ENCODE measurements at regions not wholly inside any gene's neighbourhood (a gene's known extent, or its start where the extent isn't known, plus 50 kb on each side); places are given as distances from the start of the nearest gene placed in this dataset.

GRCh38 chr7:96861-97260 is 95.5 kb upstream of the FAM20C start:
- H3K9ac ChIP-seq (ENCODE audit: low read depth, low read length, poor library complexity), result no peak overlapping the region
- peaks cover 0 to 18% (median 2%) of the 10 kb centered on the region in 3 experiments for H3K27me3 ChIP-seq (ENCODE audit: control insufficient read depth in 3 of 3, insufficient read depth in 3 of 3, low read depth in 1 of 3, low read length in 3 of 3)
- no peak overlapping the region for H3K4ac ChIP-seq (ENCODE audit: low read length)
- H4K91ac ChIP-seq (ENCODE audit: low read depth, low read length, poor library complexity), result no peak overlapping the region
- no peak overlapping the region for H2BK120ac ChIP-seq (ENCODE audit: low read depth, low read length)
- H3K23ac ChIP-seq (ENCODE audit: low read depth, low read length, poor library complexity), result no peak overlapping the region
- H3K4me2 ChIP-seq (ENCODE audit: insufficient read depth, low read length, poor library complexity, severe bottlenecking), result no peak overlapping the region
- no peak overlapping the region for H3K4me3 ChIP-seq (ENCODE audit: low read length in 2 of 2)
- no CpG with 5 or more reads among the region's 6 CpGs for WGBS, 2 donors (ENCODE audit: extremely low coverage in 2 of 2, insufficient read length in 2 of 2, insufficient replicate concordance in 1 of 2)
- H2AFZ ChIP-seq (ENCODE audit: low read length), result no peak overlapping the region
- H2BK5ac ChIP-seq (ENCODE audit: low read length), result no peak overlapping the region
- peaks cover 0 to 10% of the 10 kb centered on the region in 2 donors for H3K4me1 ChIP-seq (ENCODE audit: control insufficient read depth in 2 of 2, insufficient read depth in 1 of 2, low read depth in 1 of 2, low read length in 2 of 2)
- no peak overlapping the region for H3K27ac ChIP-seq (replicated peaks; ENCODE audit: low read length)
- H2BK12ac ChIP-seq (ENCODE audit: low read length), result no peak overlapping the region
- no peaks in the 10 kb centered on the region for H3K79me1 ChIP-seq (ENCODE audit: low read depth, low read length)
- no peaks in the 10 kb centered on the region for H3K36me3 ChIP-seq (replicated peaks in 1 of 2; ENCODE audit: control insufficient read depth in 2 of 2, insufficient read depth in 2 of 2, low read length in 2 of 2)
- DNase-seq (ENCODE audit: low spot score), result no peak
- no peak overlapping the region for H2AK5ac ChIP-seq (ENCODE audit: low read depth, low read length)
- no peak overlapping the region for H3K14ac ChIP-seq (ENCODE audit: low read length)
- no peak overlapping the region for H4K8ac ChIP-seq (ENCODE audit: low read depth, low read length)
- peaks cover 0 to 9% of the 10 kb centered on the region in 2 donors for H3K9me3 ChIP-seq (replicated peaks in 1 of 2; ENCODE audit: control insufficient read depth in 2 of 2, insufficient read depth in 1 of 2, low read depth in 1 of 2, low read length in 2 of 2)
- H2BK15ac ChIP-seq (ENCODE audit: low read length), result no peak overlapping the region
- no peak overlapping the region for H3K18ac ChIP-seq (ENCODE audit: low read length)

- Histone ChIP-seq H3K27me3 (ENCODE audit: control insufficient read depth in 3 of 3, insufficient read depth in 3 of 3, low read depth in 1 of 3, low read length in 3 of 3) (peaks cover 0 to 16% (median 2%) of the 10 kb centered on the region in 3 experiments), H2BK12ac (ENCODE audit: low read length) (no peak overlapping the region), H3K79me1 (ENCODE audit: low read depth, low read length) (no peaks in the 10 kb centered on the region), H2AFZ (ENCODE audit: low read length) (no peak overlapping the region), H3K36me3 (replicated peaks in 1 of 2; ENCODE audit: control insufficient read depth in 2 of 2, insufficient read depth in 2 of 2, low read length in 2 of 2) (no peaks in the 10 kb centered on the region), H3K27ac (replicated peaks; ENCODE audit: low read length) (no peak overlapping the region), H3K18ac (ENCODE audit: low read length) (no peak overlapping the region), H3K9ac (ENCODE audit: low read depth, low read length, poor library complexity) (no peak overlapping the region), H3K23ac (ENCODE audit: low read depth, low read length, poor library complexity) (no peak overlapping the region), H2AK5ac (ENCODE audit: low read depth, low read length) (no peak overlapping the region), H2BK5ac (ENCODE audit: low read length) (no peak overlapping the region), H3K4me3 (ENCODE audit: low read length in 2 of 2) (no peak overlapping the region), H3K14ac (ENCODE audit: low read length) (no peak overlapping the region), H4K91ac (ENCODE audit: low read depth, low read length, poor library complexity) (no peak overlapping the region), H4K8ac (ENCODE audit: low read depth, low read length) (no peak overlapping the region), H2BK15ac (ENCODE audit: low read length) (no peak overlapping the region), H3K4ac (ENCODE audit: low read length) (no peak overlapping the region), H2BK120ac (ENCODE audit: low read depth, low read length) (no peak overlapping the region), H3K4me2 (ENCODE audit: insufficient read depth, low read length, poor library complexity, severe bottlenecking) (no peak overlapping the region), H3K9me3 (replicated peaks in 1 of 2; ENCODE audit: control insufficient read depth in 2 of 2, insufficient read depth in 1 of 2, low read depth in 1 of 2, low read length in 2 of 2) (peaks cover 0 to 9% of the 10 kb centered on the region in 2 donors), H3K4me1 (ENCODE audit: control insufficient read depth in 2 of 2, insufficient read depth in 1 of 2, low read depth in 1 of 2, low read length in 2 of 2) (peaks cover 0 to 9% of the 10 kb centered on the region in 2 donors)
- no peak for DNase-seq (ENCODE audit: low spot score)
- no CpG with 5 or more reads among the region's 3 CpGs for WGBS, 2 donors (ENCODE audit: extremely low coverage in 2 of 2, insufficient read length in 2 of 2, insufficient replicate concordance in 1 of 2)
Measured at GRCh38 chr7:97310-97841, 95.0 kb upstream of the FAM20C start.

- H3K79me1 ChIP-seq (ENCODE audit: low read depth, low read length), result no peaks in the 10 kb centered on the region
- H2BK15ac ChIP-seq (ENCODE audit: low read length), result no peak overlapping the region
- no peak overlapping the region for H2BK120ac ChIP-seq (ENCODE audit: low read depth, low read length)
- H2BK12ac ChIP-seq (ENCODE audit: low read length), result no peak overlapping the region
- H3K4me3 ChIP-seq (ENCODE audit: low read length in 2 of 2), result no peak overlapping the region
- no peak overlapping the region for H2AFZ ChIP-seq (ENCODE audit: low read length)
- H3K23ac ChIP-seq (ENCODE audit: low read depth, low read length, poor library complexity), result no peak overlapping the region
- no peak overlapping the region for H3K27ac ChIP-seq (replicated peaks; ENCODE audit: low read length)
- H3K9ac ChIP-seq (ENCODE audit: low read depth, low read length, poor library complexity), result no peak overlapping the region
- no peak overlapping the region for H2AK5ac ChIP-seq (ENCODE audit: low read depth, low read length)
- H3K4ac ChIP-seq (ENCODE audit: low read length), result no peak overlapping the region
- peak overlapping the region; percentile 68 for H3K18ac ChIP-seq (ENCODE audit: low read length)
- H3K27me3 ChIP-seq (ENCODE audit: control insufficient read depth in 3 of 3, insufficient read depth in 3 of 3, low read depth in 1 of 3, low read length in 3 of 3), result peaks cover 0 to 4% (median 0%) of the 10 kb centered on the region in 3 experiments
- no peak overlapping the region for H2BK5ac ChIP-seq (ENCODE audit: low read length)
- H4K91ac ChIP-seq (ENCODE audit: low read depth, low read length, poor library complexity), result no peak overlapping the region
- no CpG with 5 or more reads among the region's 10 CpGs for WGBS, 2 donors (ENCODE audit: extremely low coverage in 2 of 2, insufficient read length in 2 of 2, insufficient replicate concordance in 1 of 2)
- DNase-seq (ENCODE audit: low spot score), result no peak
- H3K36me3 ChIP-seq (replicated peaks in 1 of 2; ENCODE audit: control insufficient read depth in 2 of 2, insufficient read depth in 2 of 2, low read length in 2 of 2), result no peaks in the 10 kb centered on the region
- H3K14ac ChIP-seq (ENCODE audit: low read length), result no peak overlapping the region
- H4K8ac ChIP-seq (ENCODE audit: low read depth, low read length), result no peak overlapping the region
- peaks cover 0 to 3% of the 10 kb centered on the region in 2 donors for H3K4me1 ChIP-seq (ENCODE audit: control insufficient read depth in 2 of 2, insufficient read depth in 1 of 2, low read depth in 1 of 2, low read length in 2 of 2)
- H3K4me2 ChIP-seq (ENCODE audit: insufficient read depth, low read length, poor library complexity, severe bottlenecking), result no peak overlapping the region
- H3K9me3 ChIP-seq (replicated peaks in 1 of 2; ENCODE audit: control insufficient read depth in 2 of 2, insufficient read depth in 1 of 2, low read depth in 1 of 2, low read length in 2 of 2), result no peaks in the 10 kb centered on the region
Measured at GRCh38 chr7:101146-102046, 91.0 kb upstream of the FAM20C start.

GRCh38 chr7:102047-102711 is 90.2 kb upstream of the FAM20C start:
- no peaks in the 10 kb centered on the region for H3K36me3 ChIP-seq (replicated peaks in 1 of 2; ENCODE audit: control insufficient read depth in 2 of 2, insufficient read depth in 2 of 2, low read length in 2 of 2)
- H3K18ac ChIP-seq (ENCODE audit: low read length), result no peak overlapping the region
- H2AFZ ChIP-seq (ENCODE audit: low read length), result no peak overlapping the region
- no peak overlapping the region for H3K27ac ChIP-seq (replicated peaks; ENCODE audit: low read length)
- H2BK5ac ChIP-seq (ENCODE audit: low read length), result no peak overlapping the region
- H2BK120ac ChIP-seq (ENCODE audit: low read depth, low read length), result no peak overlapping the region
- H3K4ac ChIP-seq (ENCODE audit: low read length), result no peak overlapping the region
- H3K79me1 ChIP-seq (ENCODE audit: low read depth, low read length), result no peaks in the 10 kb centered on the region
- no peak overlapping the region for H2BK12ac ChIP-seq (ENCODE audit: low read length)
- no peak overlapping the region for H3K14ac ChIP-seq (ENCODE audit: low read length)
- H4K91ac ChIP-seq (ENCODE audit: low read depth, low read length, poor library complexity), result no peak overlapping the region
- H3K4me2 ChIP-seq (ENCODE audit: insufficient read depth, low read length, poor library complexity, severe bottlenecking), result no peak overlapping the region
- peak overlapping the region; percentile 55 for H3K9ac ChIP-seq (ENCODE audit: low read depth, low read length, poor library complexity)
- no peak for DNase-seq (ENCODE audit: low spot score)
- no peak overlapping the region for H2AK5ac ChIP-seq (ENCODE audit: low read depth, low read length)
- WGBS, 2 donors (ENCODE audit: extremely low coverage in 2 of 2, insufficient read length in 2 of 2, insufficient replicate concordance in 1 of 2), result no CpG with 5 or more reads among the region's 13 CpGs
- no peak overlapping the region for H3K4me3 ChIP-seq (ENCODE audit: low read length in 2 of 2)
- H3K23ac ChIP-seq (ENCODE audit: low read depth, low read length, poor library complexity), result no peak overlapping the region
- H3K4me1 ChIP-seq (ENCODE audit: control insufficient read depth in 2 of 2, insufficient read depth in 1 of 2, low read depth in 1 of 2, low read length in 2 of 2), result peaks cover 0 to 3% of the 10 kb centered on the region in 2 donors
- peak overlapping the region; percentile 59 for H2BK15ac ChIP-seq (ENCODE audit: low read length)
- no peaks in the 10 kb centered on the region for H3K9me3 ChIP-seq (replicated peaks in 1 of 2; ENCODE audit: control insufficient read depth in 2 of 2, insufficient read depth in 1 of 2, low read depth in 1 of 2, low read length in 2 of 2)
- no peak overlapping the region for H4K8ac ChIP-seq (ENCODE audit: low read depth, low read length)
- no peaks in the 10 kb centered on the region for H3K27me3 ChIP-seq (ENCODE audit: control insufficient read depth in 3 of 3, insufficient read depth in 3 of 3, low read depth in 1 of 3, low read length in 3 of 3)

Measured in neuronal stem cell (in vitro differentiated cells).